ENCODE measurements at regions not wholly inside any gene's neighbourhood (a gene's known extent, or its start where the extent isn't known, plus 50 kb on each side); places are given as distances from the start of the nearest gene placed in this dataset.

DNA sequence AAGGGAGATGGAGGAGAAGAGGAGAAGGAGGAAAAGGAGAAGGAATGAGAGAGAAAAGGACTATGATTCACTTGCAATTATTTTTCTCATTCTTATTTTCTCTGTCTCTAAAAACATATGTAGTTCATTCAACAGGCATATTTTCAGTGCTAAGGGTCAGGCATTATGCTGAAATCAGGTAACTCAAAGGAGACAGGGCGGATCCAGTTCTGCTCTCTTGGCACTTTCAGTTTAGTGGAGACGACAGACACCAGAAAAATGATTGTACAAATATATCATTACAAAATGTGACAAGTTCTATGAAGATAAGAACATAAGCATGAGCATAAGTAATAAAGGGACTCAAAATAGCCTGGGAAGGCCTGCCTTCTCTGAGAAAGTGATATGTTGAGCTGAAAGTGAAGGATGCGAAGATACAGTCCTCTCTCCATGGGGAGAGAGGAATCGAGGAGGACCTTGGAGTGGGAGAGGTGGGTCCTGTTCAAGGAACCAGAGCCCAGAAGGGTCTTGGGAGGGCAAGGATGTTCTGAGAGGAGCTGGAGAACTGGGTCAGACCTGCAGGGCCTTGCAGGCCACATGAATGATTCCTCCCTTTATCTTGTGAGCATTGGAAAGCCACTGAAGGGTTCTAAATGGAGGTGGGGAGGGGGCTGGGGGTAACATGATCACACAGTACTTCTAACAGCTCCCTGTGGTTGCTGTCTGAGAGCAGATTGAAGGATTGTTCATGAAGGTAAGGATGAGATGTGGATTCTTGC lies 58.6 kb upstream of the TMEM17 start:
- DNase-seq = no peak

DNA sequence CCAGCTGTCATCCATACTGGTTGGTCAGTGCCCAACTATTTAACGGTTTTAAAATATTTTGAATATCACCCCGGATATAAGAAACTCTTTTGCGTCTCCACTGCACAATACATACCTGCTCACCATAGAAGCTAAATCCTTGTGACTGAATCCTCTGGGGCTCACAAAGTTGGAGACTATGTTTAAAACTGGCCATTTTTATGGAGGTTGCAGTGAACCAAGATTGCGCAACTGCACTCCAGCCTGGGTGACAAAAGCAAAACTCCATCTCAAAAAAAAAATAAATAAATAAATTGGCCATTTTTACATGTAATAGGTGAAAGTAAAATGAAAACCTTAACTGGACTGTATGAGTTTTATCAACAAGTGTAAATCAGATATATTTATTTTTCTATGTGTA lies 55.6 kb upstream of the TMEM17 start:
- no peak for DNase-seq

DNA sequence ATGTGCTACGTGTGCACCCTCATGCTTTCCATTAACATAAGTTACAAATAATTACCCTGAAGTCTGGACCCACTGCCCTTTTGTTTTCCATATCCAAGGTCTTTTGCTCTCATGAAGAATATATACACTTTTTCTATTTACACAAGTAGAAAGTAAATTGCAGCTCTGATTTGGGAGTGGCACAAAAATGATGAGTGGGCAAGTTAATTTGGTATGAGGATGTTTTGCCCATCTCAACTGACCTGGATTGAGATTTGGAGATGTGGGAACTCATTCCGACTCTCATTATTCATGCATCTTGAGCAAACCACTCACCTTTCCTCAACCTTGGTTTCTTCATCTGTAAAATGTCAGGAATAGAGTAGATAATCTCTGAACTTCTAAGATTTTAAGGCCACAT lies 53.6 kb upstream of the TMEM17 start:
- DNase-seq = no peak

DNA sequence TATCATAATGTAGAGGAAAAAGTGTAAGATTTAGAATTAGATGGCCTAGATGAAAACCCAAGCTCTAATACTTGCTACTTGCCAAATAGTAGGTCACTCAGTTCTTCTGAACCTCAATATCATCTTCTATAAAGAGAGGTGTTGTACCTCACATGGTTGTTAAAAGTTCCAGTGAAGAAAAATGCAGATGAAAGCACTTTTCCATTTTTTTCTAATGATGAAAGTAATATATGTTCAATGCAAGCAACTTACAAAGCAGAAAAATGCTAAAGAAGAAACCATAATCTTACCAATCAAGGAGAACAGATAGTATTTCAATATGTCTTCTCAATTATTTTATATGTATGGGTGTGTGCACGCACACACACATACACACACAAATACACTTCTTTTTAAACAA lies 52.7 kb upstream of the TMEM17 start:
- no peak for DNase-seq

DNA sequence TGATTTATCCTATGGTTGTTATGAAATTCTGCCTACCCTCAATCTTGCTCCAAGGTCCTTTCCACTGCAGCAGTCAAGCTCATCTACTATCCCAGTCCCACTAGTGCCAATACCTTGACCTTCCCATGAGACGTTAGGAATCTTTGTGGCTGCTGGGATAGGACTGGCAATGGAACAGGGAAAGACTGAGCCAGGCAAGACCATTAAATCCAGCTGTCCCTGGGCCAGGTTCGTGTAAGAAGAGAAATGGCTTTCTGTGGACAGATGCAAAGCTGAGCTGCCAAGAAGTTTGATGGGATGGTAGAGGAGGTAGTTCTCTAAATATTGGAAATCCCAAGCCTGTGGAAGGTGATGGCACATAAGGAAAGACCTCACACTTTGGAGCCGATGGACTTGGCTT lies 50.1 kb upstream of the TMEM17 start:
- DNase-seq = no peak

All from Kasumi-1 (cell line).